GM13977 (cell line): ENCODE measurements at regions not wholly inside any gene's neighbourhood (a gene's known extent, or its start where the extent isn't known, plus 50 kb on each side); places are given as distances from the start of the nearest gene placed in this dataset.

Experiments used
- DNase-seq: peaks from one replicate; pipeline ENCODE4 v3.0.0; 2012; ENCODE audit warnings: low spot score
- CTCF ChIP-seq: IDR thresholded peaks from 2 replicates; pipeline ENCODE4 v1.5.1; 2012; ENCODE audit warnings: mild to moderate bottlenecking, control low read depth; ENCODE audit not compliant: insufficient read depth; ENCODE audit errors: extremely low read depth, missing control alignments
- in situ Hi-C: fragments of 300-500 bp; cut with MboI; formaldehyde crosslinking; loops from one replicate; pipeline ENCODE4 v1.12.0; 2022; ENCODE audit warnings: low sequenced_read_pairs, low pct_unique_long_range_greater_than_20kb, mixed read lengths, inconsistent platforms; ENCODE audit not compliant: unreplicated experiment

GRCh38 chr9:130755377-130756007, 61.9 kb downstream of the EXOSC2 start:
- no peak for DNase-seq
- in situ Hi-C loops: no loop called here
- TF ChIP-seq CTCF: no peak

- in situ Hi-C loops: no loop called here
- no peak for TF ChIP-seq CTCF
- no peak for DNase-seq
Measured at GRCh38 chr9:130756037-130756436, 62.5 kb downstream of the EXOSC2 start.

GRCh38 chr9:130756455-130757152, 63.0 kb downstream of the EXOSC2 start:
- TF ChIP-seq CTCF: no peak
- no peak for DNase-seq
- in situ Hi-C loops: no loop called here

- DNase-seq: no peak
- TF ChIP-seq CTCF: no peak
- in situ Hi-C loops: loop anchor here (10.0 kb wide), 1 partner anchor 45 kb away; no protein-coding TSS in a partner anchor
Measured at GRCh38 chr9:130759738-130760137, 66.2 kb downstream of the EXOSC2 start.

- DNase-seq: no peak
- no peak for TF ChIP-seq CTCF
- in situ Hi-C loops: loop anchor here (10.0 kb wide), 1 partner anchor 49 kb away; no protein-coding TSS in a partner anchor
Measured at GRCh38 chr9:130763331-130764171, 70.0 kb downstream of the EXOSC2 start.
